ENCODE measurements at regions not wholly inside any gene's neighbourhood (a gene's known extent, or its start where the extent isn't known, plus 50 kb on each side); places are given as distances from the start of the nearest gene placed in this dataset.

DNA sequence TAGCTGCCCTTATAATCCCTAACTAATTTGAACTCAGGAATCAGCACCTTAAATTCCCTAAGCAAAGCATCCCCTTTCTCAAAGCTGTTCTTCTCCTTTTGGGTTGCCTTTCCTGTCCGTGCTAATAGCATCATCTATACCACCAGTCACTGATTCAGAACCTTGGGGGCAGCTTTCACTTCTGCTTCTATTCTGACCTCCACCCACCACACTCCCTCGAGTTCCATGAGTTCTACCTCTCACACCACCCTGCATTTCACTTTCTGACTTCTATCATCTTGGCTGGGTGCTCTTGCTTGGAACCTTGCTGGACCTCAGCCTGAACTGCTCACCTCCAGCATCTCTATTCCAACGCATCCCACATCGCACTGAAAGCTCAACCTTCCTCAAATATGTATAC lies 55.4 kb upstream of the KCNMB2 start:
- Histone ChIP-seq H3K9me3 (no peaks in the 10 kb centered on the region), H3K27ac (replicated peaks in 1 of 4) (no peak overlapping the region), H3K4me1 (peaks cover 0 to 3% (median 0%) of the 10 kb centered on the region in 4 donors), H3K36me3 (no peaks in the 10 kb centered on the region), H3K27me3 (no peaks in the 10 kb centered on the region), H3K4me3 (no peak overlapping the region)
- intact Hi-C loops (cut with DNase I) = no loop called here
- DNase-seq (ENCODE audit: extremely low spot score) = no peak
- WGBS = 81% methylated on average over 4 of the region's 4 CpGs
- TF ChIP-seq, protein P1, sequence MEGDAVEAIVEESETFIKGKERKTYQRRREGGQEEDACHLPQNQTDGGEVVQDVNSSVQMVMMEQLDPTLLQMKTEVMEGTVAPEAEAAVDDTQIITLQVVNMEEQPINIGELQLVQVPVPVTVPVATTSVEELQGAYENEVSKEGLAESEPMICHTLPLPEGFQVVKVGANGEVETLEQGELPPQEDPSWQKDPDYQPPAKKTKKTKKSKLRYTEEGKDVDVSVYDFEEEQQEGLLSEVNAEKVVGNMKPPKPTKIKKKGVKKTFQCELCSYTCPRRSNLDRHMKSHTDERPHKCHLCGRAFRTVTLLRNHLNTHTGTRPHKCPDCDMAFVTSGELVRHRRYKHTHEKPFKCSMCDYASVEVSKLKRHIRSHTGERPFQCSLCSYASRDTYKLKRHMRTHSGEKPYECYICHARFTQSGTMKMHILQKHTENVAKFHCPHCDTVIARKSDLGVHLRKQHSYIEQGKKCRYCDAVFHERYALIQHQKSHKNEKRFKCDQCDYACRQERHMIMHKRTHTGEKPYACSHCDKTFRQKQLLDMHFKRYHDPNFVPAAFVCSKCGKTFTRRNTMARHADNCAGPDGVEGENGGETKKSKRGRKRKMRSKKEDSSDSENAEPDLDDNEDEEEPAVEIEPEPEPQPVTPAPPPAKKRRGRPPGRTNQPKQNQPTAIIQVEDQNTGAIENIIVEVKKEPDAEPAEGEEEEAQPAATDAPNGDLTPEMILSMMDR (IDR thresholded peaks at IDR 0.05) = no peak
- no peak for TF ChIP-seq POLR2A (IDR thresholded peaks at IDR 0.05; ENCODE audit: low read depth)
- no peak for TF ChIP-seq POLR2AphosphoS5 (IDR thresholded peaks at IDR 0.05)
- no peak for TF ChIP-seq EP300 (IDR thresholded peaks at IDR 0.05)

- WGBS = 92% methylated on average over 2 of the region's 3 CpGs
- no peaks in the 10 kb centered on the region for H3K27me3 ChIP-seq
- H3K9me3 ChIP-seq = no peaks in the 10 kb centered on the region
- TF ChIP-seq POLR2A (IDR thresholded peaks at IDR 0.05; ENCODE audit: low read depth) (no peak), POLR2AphosphoS5 (IDR thresholded peaks at IDR 0.05) (no peak), EP300 (IDR thresholded peaks at IDR 0.05) (no peak)
- TF ChIP-seq, protein P1 (IDR thresholded peaks at IDR 0.05) = no peak
- no peaks in the 10 kb centered on the region for H3K36me3 ChIP-seq
- intact Hi-C loops (cut with DNase I) = no loop called here
- DNase-seq (ENCODE audit: extremely low spot score) = no peak
- peaks cover 0 to 3% (median 0%) of the 10 kb centered on the region in 4 donors for H3K4me1 ChIP-seq
- H3K27ac ChIP-seq (replicated peaks in 1 of 4) = no peak overlapping the region
- no peak overlapping the region for H3K4me3 ChIP-seq
Observed at GRCh38 chr3:178482981-178483380, 53.3 kb upstream of the KCNMB2 start.

- TF ChIP-seq EP300 (IDR thresholded peaks at IDR 0.05) = no peak
- no peak for TF ChIP-seq POLR2AphosphoS5 (IDR thresholded peaks at IDR 0.05)
- TF ChIP-seq, protein P1 (IDR thresholded peaks at IDR 0.05) = no peak
- no peak for TF ChIP-seq POLR2A (IDR thresholded peaks at IDR 0.05; ENCODE audit: low read depth)
- no peak for DNase-seq (ENCODE audit: extremely low spot score)
- WGBS = 84% methylated on average over 2 of the region's 2 CpGs
- no peaks in the 10 kb centered on the region for H3K27me3 ChIP-seq
- peaks cover 0 to 3% (median 0%) of the 10 kb centered on the region in 4 donors for H3K4me1 ChIP-seq
- no peaks in the 10 kb centered on the region for H3K36me3 ChIP-seq
- intact Hi-C loops (cut with DNase I) = no loop called here
- no peaks in the 10 kb centered on the region for H3K9me3 ChIP-seq
- H3K27ac ChIP-seq (replicated peaks in 1 of 4) = no peak overlapping the region
- no peak overlapping the region for H3K4me3 ChIP-seq
Observed at GRCh38 chr3:178483704-178484103, 52.5 kb upstream of the KCNMB2 start.

GRCh38 chr3:178485756-178486155 lies 50.5 kb upstream of the KCNMB2 start:
- TF ChIP-seq POLR2A (IDR thresholded peaks at IDR 0.05; ENCODE audit: low read depth) (no peak), POLR2AphosphoS5 (IDR thresholded peaks at IDR 0.05) (no peak), EP300 (IDR thresholded peaks at IDR 0.05) (no peak)
- TF ChIP-seq, protein P1 (IDR thresholded peaks at IDR 0.05) = no peak
- intact Hi-C loops (cut with DNase I) = no loop called here

More at GRCh38 chr3:178485756-178486155, 50.5 kb upstream of the KCNMB2 start:
- Histone ChIP-seq H3K36me3 (no peaks in the 10 kb centered on the region), H3K9me3 (no peaks in the 10 kb centered on the region), H3K4me1 (no peaks in the 10 kb centered on the region), H3K4me3 (no peak overlapping the region), H3K27ac (replicated peaks in 1 of 4) (no peak overlapping the region), H3K27me3 (no peaks in the 10 kb centered on the region)
- DNase-seq (ENCODE audit: extremely low spot score) = no peak
- WGBS = 75% methylated on average over 4 of the region's 4 CpGs

Small RNA genes in the stretch of these regions (small RNA-seq; reads per million reads assigned to genes)
- gene RF00425 (0 reads per million in 3 donors), gene RN7SKP52 (0 reads per million in 3 donors), gene RNA5SP148 (0 reads per million in 3 donors), gene RNU6-1120P (0 reads per million in 3 donors)
